BLaER1 treated with 17β-estradiol and CSF1 and Interleukin-3, amounts not matched to agents 10 nM and 100 nM (cell line): ENCODE measurements at regions not wholly inside any gene's neighbourhood (a gene's known extent, or its start where the extent isn't known, plus 50 kb on each side); places are given as distances from the start of the nearest gene placed in this dataset.
"Not testable (repeated sequence)": the region's sequence is repeated elsewhere in the genome, so short reads cannot be mapped to it uniquely, and the experiment has no call there.

ENCODE experiments used
- H3K27ac ChIP-seq, 11 experiments: shearing (Covaris generic); formaldehyde crosslinking; 2 replicates each; pipeline ENCODE4 v1.8.1; 2022
- H3K27me3 ChIP-seq, 11 experiments: shearing (Covaris generic); formaldehyde crosslinking; 2 replicates each; pipeline ENCODE4 v1.8.1; 2022
- H3K36me3 ChIP-seq, 11 experiments: shearing (Covaris generic); formaldehyde crosslinking; 2 replicates each; pipeline ENCODE4 v1.8.1; 2022
- H3K4me1 ChIP-seq, 10 experiments: shearing (Covaris generic); formaldehyde crosslinking; 2 replicates each; pipeline ENCODE4 v1.8.1; 2022
- H3K4me2 ChIP-seq, 11 experiments: shearing (Covaris generic); formaldehyde crosslinking; 2 replicates each; pipeline ENCODE4 v1.8.1; 2022
- H3K4me3 ChIP-seq, 10 experiments: shearing (Covaris generic); formaldehyde crosslinking; 2 replicates each; pipeline ENCODE4 v1.8.1; 2022
- H3K9ac ChIP-seq, 11 experiments: shearing (Covaris generic); formaldehyde crosslinking; 2 replicates each; pipeline ENCODE4 v1.8.1; 2022
- H3K9me3 ChIP-seq, 11 experiments: shearing (Covaris generic); formaldehyde crosslinking; replicated peaks in 1 of 11; 2 replicates each; pipeline ENCODE4 v1.8.1; 2022
- H4K20me1 ChIP-seq, 11 experiments: shearing (Covaris generic); formaldehyde crosslinking; 2 replicates each; pipeline ENCODE4 v1.8.1; 2022
- Cebpa-rat ChIP-seq, 11 experiments: shearing (Covaris generic); IDR thresholded peaks; 2 replicates each; pipeline ENCODE4 v1.8.1; 2022

DNA sequence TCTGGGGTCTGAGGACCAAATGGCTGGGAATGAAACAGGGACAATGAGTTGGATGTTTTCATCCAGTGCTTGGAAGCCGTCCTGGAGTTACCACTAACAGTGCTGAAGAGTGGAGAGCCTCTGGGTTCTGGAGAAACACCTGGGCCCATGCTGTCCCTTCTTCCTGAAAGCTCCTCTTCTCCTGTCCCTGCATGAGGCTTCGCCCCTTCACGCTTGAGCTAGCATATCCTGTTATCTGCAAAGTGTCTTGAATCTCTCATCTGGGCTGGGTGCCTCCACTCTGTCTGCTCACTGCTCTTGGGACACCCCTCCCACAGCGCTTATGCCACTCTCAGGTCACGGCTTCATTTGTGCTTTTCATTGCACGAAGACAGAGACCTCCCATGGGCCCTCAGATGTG lies 154.5 kb downstream of the MYCN start:
- Histone ChIP-seq H3K4me2 (peak overlapping the region in 9 of 11 experiments; percentile 24 to 72 (median 59); a peak in 18 of 22 replicates), H3K36me3 (no peaks in the 10 kb centered on the region), H3K27ac (no peak overlapping the region), H3K27me3 (no peaks in the 10 kb centered on the region), H3K4me1 (peaks cover 0 to 23% (median 19%) of the 10 kb centered on the region in 10 experiments; a peak in 17 of 20 replicates), H4K20me1 (no peaks in the 10 kb centered on the region), H3K9me3 (no peaks in the 10 kb centered on the region), H3K4me3 (no peak overlapping the region), H3K9ac (no peak overlapping the region)
- TF ChIP-seq Cebpa-rat (IDR thresholded peaks at IDR 0.05), result no peak

DNA sequence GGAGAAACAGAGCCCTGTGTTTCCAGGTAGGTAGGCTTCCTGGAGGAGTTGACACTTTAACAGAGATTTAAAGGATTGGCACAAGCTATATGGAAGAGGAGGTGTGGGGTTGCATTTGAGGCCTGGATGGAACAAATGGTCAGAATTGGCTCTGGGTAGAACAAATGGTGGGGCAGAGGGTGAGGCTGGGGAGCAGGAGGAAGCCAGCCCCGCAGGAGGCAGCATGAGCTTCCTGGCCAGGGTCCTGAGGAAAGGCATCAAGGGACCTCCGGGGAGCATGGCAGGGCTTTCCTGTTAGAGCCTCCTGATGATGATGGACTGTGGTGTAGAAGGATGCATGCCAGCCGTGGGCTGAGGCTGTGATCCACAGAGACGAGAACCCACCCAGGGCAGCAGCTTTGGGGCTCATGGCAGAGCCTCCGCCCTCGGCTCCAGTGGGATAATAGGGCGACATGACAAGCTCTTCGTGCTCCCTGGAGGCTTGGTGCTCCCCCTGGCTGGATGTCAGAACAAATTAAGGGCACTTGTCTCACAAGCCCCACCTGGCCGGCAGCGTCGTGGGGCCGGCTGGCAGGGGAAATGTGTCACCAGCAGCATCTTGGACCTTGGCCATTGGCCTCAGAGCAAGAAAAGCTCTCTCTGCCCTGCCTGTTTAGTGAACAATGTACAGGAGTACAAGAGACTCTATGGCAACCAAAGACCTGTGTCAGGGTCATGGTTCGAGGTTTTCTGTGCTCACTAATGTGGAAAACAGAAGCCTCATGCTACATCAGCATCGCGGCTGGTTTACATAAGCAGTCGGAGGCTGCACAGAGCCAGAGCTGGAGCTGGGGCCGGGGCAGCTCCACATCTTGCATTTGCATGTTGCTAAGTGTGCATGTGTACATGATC lies 153.5 kb downstream of the MYCN start:
- no peaks in the 10 kb centered on the region for H3K9me3 ChIP-seq
- no peaks in the 10 kb centered on the region for H3K27me3 ChIP-seq
- no peak overlapping the region for H3K27ac ChIP-seq
- H3K9ac ChIP-seq, result no peak overlapping the region
- no peak overlapping the region for H3K4me3 ChIP-seq
- no peaks in the 10 kb centered on the region for H4K20me1 ChIP-seq
- no peak for TF ChIP-seq Cebpa-rat (IDR thresholded peaks at IDR 0.05)
- H3K4me2 ChIP-seq, result peak overlapping the region in 9 of 11 experiments; percentile 3 to 72 (median 59); a peak in 14 of 22 replicates
- peaks cover 0 to 23% (median 19%) of the 10 kb centered on the region in 10 experiments; a peak in 17 of 20 replicates for H3K4me1 ChIP-seq
- no peaks in the 10 kb centered on the region for H3K36me3 ChIP-seq

DNA sequence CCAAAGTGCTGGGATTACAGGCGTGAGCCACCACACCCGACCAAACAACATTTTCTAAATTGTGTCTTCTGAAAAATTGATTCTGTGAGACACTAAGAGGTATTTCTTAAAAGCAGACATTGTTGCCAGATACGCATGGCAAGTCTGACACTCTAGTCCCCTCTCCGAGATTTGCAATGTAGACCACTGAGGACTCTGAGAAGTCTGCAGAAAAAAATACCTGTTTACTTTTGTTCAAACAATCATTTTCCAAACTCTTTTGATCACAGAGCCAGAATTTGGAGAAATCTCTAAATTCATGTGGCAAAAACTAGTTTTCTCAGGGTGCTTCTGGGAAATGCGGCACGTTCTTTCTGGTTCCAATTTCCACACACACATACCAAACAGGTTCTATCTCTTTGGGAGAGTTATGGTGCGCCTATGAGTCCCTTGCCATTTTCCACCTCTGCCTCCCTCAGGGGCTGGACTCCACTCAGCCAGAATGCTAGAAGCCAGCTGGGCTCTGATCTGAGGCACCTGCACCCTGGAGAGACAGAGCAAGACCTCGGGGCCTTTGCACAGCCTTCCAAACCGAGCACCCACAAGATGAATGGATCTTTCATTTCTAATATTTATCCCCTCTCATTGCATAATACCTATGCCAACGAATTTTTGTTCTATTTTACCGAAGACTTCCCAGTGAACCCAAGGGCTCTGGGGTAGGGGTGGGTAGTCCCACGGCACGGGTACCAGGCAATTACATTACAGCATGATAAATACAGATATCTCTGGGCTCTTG lies 152.7 kb downstream of the MYCN start:
- Histone ChIP-seq H4K20me1 (no peaks in the 10 kb centered on the region), H3K9ac (no peak overlapping the region), H3K9me3 (no peaks in the 10 kb centered on the region), H3K4me3 (no peak overlapping the region), H3K27ac (no peak overlapping the region), H3K27me3 (no peaks in the 10 kb centered on the region), H3K4me1 (peaks cover 0 to 25% (median 19%) of the 10 kb centered on the region in 10 experiments; a peak in 17 of 20 replicates), H3K36me3 (no peaks in the 10 kb centered on the region), H3K4me2 (0 out of 22 replicates have a peak overlapping the region, but pooled peaks of 1 of the 11 experiments have one; percentile 65)
- no peak for TF ChIP-seq Cebpa-rat (IDR thresholded peaks at IDR 0.05)

DNA sequence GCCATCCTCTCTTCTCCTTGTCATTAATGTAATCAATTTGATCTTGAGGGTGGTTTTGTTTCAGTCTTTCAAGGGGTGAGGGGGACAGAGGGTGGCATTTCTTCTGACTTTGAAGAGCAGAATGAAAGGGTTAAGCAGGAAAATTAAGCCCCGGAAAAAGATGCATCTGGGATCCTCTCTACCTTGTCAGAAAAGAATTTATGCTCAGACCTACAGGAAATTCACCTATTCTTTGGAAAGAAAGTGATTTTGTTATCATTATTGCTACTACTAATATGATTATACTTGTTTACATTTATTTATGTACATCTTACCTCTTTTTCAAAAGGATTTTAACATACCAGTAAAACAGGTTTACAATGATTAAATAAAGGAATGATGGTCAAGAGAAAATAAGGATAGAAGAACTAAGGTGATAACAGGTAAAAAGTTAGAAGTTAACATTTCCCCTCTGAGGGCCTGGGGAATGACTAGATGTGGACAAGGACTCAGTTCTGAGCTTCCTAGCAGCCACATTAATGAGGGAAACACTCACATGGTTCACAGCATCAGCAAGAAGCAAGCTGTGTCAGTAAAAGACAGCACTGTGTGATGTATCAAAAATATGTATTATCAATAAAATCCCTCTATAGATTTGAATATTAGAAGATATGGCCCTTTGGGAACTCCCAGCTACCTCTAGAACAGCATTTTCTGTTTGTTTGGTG lies 151.4 kb downstream of the MYCN start:
- no peak overlapping the region for H3K9ac ChIP-seq
- H3K27me3 ChIP-seq, result no peaks in the 10 kb centered on the region
- no peak overlapping the region for H3K4me2 ChIP-seq
- no peak overlapping the region for H3K4me3 ChIP-seq
- no peak overlapping the region for H3K27ac ChIP-seq
- H3K9me3 ChIP-seq, result no peaks in the 10 kb centered on the region
- no peaks in the 10 kb centered on the region for H4K20me1 ChIP-seq
- H3K4me1 ChIP-seq, result peaks cover 0 to 25% (median 19%) of the 10 kb centered on the region in 10 experiments; a peak in 17 of 20 replicates
- no peaks in the 10 kb centered on the region for H3K36me3 ChIP-seq
- TF ChIP-seq Cebpa-rat (IDR thresholded peaks at IDR 0.05), result no peak

DNA sequence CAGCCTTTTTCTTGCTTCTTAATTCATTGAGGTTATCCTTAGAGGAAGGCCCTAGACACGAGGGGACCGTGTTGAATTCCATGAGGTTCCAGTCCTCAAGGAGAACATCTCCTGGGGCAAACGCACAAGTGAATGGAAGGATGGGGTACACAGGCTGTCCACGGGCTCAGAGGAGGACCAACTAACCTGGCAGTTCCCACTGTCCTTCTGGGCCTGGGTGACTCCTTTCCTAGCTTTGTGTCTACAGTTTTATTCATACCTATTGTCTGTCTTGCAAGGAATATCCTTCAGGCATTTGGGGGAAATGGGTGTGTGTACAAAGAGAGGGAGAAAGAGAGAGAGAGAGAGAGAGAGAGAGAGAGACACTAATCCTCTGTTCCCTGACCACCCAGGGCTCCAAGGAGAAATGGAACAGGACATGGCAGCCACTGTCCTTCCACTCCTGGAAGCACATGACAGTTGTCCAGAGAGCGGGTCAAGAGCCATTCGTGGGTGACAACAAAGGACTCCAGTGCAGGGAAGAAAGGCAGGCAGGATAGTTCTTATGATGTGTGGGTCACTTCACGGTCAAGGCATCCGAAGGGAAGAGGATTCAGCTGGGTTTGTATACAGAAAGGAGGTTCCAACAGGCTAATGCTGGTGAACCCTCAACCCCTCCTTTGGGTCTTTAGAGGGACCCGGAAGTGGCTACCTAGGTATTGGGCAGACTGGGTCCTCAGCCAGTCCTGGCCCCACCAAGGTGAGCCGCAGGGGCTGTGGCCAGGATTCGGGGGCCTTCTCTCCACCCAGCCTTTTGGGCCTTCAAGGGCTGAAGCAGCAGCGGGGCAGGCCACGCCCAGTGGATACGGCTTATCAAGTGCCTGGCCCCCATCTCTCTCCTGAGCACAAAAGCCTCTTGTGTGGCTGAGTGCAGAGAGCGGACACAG lies 150.6 kb downstream of the MYCN start:
- H3K36me3 ChIP-seq, result no peaks in the 10 kb centered on the region
- H3K27me3 ChIP-seq, result no peaks in the 10 kb centered on the region

DNA sequence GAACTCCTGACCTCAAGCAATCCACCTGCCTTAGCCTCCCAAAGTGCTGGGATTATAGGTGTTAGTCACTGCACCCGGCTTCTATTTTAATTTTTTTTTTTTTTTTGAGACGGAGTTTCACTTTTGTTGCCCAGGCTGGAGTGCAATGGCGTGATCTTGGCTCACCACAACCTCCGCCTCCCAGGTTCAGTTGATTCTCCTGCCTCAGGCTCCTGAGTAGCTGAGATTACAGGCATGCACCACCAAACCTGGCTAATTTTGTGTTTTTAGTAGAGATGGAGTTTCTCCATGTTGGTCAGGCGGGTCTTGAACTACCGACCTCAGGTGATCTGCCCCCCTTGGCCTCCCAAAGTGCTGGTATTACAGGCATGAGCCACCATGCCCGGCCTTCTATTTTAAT lies 149.1 kb downstream of the MYCN start:
- not testable (repeated sequence) for H4K20me1 ChIP-seq, H3K9me3 ChIP-seq, H3K27me3 ChIP-seq

More for the DNA sequence above, 150.6 kb downstream of the MYCN start:
- Histone ChIP-seq H3K27ac (no peak overlapping the region), H3K4me2 (no peak overlapping the region), H3K4me1 (peaks cover 0 to 25% (median 19%) of the 10 kb centered on the region in 10 experiments; a peak in 17 of 20 replicates), H3K9ac (no peak overlapping the region), H3K9me3 (no peaks in the 10 kb centered on the region), H3K4me3 (no peak overlapping the region), H4K20me1 (no peaks in the 10 kb centered on the region)
- no peak for TF ChIP-seq Cebpa-rat (IDR thresholded peaks at IDR 0.05)

DNA sequence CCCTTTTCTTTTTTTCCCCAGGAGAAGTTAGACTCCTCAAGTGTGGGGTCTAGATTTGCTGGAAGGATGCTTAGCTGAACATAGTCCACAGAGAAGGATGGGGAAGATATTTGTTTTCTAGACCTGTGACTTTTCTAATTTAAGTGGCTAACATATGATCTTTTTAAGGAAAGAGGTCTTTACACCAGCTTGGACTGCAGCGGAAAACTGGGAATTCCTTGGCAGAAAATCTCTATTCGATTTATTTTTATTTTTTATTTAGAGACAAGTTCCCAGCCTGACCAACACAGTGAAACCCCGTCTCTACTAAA lies 148.4 kb downstream of the MYCN start:
- Histone ChIP-seq H3K27ac (no peak overlapping the region), H4K20me1 (no peaks in the 10 kb centered on the region), H3K9me3 (no peaks in the 10 kb centered on the region), H3K4me3 (no peak overlapping the region), H3K27me3 (no peaks in the 10 kb centered on the region), H3K4me2 (no peak overlapping the region), H3K9ac (no peak overlapping the region), H3K36me3 (no peaks in the 10 kb centered on the region), H3K4me1 (peaks cover 0 to 14% (median 1%) of the 10 kb centered on the region in 10 experiments; a peak in 10 of 20 replicates)
- TF ChIP-seq Cebpa-rat (IDR thresholded peaks at IDR 0.05), result no peak

More for the DNA sequence above, 149.1 kb downstream of the MYCN start:
- not testable (repeated sequence) for H3K36me3 ChIP-seq, H3K27ac ChIP-seq, H3K9ac ChIP-seq, H3K4me2 ChIP-seq, H3K4me3 ChIP-seq
- H3K4me1 ChIP-seq, result peaks cover 0 to 21% (median 9%) of the 10 kb centered on the region in 10 experiments; a peak in 16 of 20 replicates

DNA sequence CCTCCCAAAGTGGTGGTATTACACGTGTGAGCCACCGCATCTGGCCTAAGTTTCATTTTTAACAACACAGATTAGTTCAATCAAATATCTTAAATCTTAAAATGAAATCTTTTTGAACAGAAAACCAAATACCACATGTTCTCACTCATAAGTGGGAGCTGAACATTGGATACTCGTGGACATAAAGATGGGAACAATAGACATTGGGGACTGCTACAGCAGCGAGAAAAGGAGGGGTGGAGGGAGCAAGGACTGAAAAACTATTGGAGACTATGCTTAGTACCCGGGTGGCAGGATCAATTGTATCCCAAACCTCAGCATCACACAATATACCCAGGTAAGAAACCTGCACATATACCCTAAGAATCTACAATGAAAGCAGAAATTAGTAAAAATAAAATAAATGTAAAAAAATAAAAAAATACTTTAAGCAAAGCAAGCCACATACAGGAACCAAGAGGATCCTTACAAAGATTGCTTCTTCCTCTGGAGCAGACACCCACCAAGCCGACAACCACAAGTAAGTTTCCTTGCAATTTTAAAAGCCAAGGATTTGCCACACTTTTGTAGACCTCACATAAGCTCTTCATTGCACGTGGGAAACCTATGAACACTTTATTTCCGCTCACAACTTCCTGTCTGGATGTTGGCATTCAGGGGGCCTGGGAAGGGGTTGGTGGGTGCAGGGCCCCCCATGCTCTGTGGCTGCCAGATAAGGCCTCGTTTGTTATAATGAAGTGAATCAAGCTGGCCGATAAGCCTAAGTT lies 147.9 kb downstream of the MYCN start:
- Histone ChIP-seq H3K4me2 (no peak overlapping the region), H3K27ac (no peak overlapping the region), H3K36me3 (no peaks in the 10 kb centered on the region), H3K4me1 (peaks cover 0 to 11% (median 0%) of the 10 kb centered on the region in 10 experiments; a peak in 1 of 20 replicates), H3K4me3 (no peak overlapping the region), H3K9me3 (no peaks in the 10 kb centered on the region), H3K27me3 (no peaks in the 10 kb centered on the region), H3K9ac (no peak overlapping the region), H4K20me1 (no peaks in the 10 kb centered on the region)
- TF ChIP-seq Cebpa-rat (IDR thresholded peaks at IDR 0.05), result no peak

DNA sequence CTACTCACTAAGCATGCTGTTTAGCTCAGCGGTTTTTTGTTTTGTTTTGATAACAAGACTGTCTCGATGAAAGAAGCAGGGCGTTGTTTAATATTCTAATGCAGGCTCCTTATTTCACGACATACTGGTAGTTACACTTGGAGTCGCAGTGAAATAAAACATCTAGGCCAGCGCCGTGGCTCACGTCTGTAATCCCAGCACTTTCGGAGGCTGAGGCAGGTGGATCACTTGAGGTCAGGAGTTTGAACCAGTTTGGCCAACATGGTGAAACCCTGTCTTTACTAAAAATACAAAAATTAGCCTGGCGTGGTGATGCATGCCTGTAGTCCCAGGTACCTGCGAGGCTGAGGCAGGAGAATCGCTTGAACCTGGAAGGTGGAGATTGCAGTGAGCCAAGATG lies 145.8 kb downstream of the MYCN start:
- H3K4me1 ChIP-seq, result peaks cover 0 to 11% (median 0%) of the 10 kb centered on the region in 10 experiments; a peak in 1 of 20 replicates
- not testable (repeated sequence) for H3K4me3 ChIP-seq, H3K27ac ChIP-seq, H4K20me1 ChIP-seq, H3K9me3 ChIP-seq, H3K4me2 ChIP-seq, H3K27me3 ChIP-seq, H3K36me3 ChIP-seq, H3K9ac ChIP-seq
